ENCODE measurements at regions not wholly inside any gene's neighbourhood (a gene's known extent, or its start where the extent isn't known, plus 50 kb on each side); places are given as distances from the start of the nearest gene placed in this dataset.
"Not testable (repeated sequence)": the region's sequence is repeated elsewhere in the genome, so short reads cannot be mapped to it uniquely, and the experiment has no call there.

DNA sequence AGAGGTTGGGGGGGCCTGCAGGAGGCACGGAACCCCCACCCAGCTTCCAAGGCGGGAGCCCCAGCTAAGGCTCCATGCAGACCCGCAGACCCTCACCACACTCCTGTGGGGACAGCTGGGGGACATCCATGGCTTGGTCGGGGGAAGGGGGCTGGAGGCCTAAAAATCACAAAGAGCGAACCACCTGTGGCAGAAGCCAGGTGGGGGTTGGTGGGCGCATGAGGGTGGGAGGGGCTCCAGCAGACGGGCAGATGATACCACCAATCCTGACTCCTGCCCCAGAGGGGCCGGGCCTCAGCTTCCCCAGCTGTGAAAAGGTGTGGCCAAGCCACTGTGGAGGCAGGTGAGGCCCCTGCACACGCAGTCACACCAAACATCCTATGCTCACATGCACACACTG, 111.6 kb downstream of the FAM53A start:
- DNase-seq, result no peak

DNA sequence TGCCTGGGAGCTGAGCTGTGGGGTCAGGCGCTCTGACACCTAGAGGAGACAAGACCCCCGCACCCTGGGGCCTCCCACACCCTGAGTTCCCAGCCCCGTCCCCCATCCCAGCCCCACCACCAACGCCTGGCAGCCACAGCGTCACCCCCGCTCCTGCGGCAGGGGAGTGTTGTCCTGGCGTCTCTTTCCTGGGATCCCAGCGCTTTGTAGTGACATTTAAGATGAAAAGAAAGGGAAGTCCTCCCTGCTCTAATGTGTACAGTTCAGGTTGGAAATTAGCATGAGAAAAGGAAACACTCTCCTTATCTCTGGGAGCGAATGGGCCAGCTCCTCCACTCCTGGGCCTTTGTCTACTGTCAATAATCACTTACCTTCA, 112.1 kb downstream of the FAM53A start:
- no peak for DNase-seq

DNA sequence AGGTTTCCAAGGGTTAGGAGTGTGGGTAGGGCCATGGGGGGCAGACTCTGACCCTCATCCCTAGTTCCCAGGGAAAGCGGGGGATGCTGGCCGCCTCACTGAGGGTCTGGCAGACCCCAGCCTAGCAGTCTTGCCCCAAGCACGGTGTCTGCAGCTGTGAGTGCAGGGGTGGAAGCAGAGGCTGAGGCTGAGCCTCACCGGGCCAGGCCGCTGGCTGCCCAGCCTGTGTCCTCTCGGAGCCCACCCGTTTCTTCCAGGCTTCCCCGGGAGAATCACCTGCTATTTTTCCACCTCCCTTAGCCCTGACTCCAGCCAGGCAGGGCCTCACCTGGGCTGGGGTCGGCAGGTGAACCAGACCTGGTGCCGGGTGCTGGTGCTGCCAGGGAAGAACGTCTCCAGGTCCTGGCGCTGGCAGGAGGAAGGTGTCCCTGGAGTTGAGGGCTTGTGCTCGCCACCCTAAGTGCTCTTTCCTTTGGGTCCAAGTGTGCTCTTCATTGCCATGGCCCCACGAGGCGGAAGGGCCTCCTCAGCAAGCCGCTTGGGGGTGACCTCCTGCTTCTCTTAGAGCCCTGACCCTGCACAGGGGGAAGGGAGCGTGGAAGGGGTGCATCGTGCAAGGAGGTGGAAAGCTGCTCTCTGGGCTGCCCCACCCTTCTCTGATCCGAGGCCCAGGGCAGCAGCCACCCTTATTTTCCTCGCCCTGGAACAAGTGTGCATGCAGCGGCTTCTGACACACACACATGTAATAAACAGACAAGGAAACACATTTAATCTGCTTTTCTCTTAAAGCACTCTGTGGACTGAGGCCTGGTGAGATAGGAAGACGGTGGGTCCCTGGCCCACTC, 112.7 kb downstream of the FAM53A start:
- DNase-seq, result no peak

DNA sequence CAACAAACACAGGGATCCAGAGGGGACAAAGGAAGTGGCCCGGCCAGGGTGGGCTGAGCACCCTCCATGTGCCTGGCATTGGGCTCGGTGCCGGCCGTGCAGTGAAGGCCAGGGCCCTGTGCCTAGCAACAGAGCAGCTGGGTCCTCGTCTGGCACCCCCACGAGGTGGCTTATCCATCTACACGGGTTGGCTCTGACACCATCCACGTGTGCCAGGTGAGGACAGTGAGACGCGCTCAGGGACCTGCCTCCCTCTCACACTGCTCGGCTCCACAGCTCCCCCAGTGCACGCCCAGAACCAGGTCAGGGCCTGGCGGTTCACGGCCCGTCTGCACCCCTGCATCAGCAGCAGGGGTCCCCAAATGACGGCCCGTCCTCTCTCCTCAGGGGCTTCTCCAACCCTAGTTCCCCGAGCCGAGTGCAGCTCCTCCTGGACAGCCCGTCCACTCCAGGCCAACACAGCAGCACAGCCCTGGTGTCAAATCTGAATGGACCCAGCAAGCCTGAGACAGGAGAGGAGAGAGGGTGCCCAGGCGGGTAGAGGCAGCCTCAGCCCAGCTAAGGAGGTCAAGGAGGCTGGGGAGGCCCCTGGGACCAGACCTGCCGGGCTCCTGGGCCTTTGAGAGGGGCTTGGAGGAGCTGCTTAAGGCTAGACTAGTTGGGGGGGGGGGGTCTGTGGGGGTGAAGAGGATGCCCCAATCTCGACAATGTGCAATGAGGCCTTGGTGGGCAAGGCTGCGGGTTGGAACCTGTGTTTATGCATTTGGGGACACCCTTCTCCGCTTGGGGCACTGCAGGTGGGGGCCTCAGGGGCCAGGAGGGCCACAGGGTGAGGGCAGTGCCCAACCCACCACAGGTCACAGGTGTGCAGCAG, 113.6 kb downstream of the FAM53A start:
- no peak for DNase-seq

DNA sequence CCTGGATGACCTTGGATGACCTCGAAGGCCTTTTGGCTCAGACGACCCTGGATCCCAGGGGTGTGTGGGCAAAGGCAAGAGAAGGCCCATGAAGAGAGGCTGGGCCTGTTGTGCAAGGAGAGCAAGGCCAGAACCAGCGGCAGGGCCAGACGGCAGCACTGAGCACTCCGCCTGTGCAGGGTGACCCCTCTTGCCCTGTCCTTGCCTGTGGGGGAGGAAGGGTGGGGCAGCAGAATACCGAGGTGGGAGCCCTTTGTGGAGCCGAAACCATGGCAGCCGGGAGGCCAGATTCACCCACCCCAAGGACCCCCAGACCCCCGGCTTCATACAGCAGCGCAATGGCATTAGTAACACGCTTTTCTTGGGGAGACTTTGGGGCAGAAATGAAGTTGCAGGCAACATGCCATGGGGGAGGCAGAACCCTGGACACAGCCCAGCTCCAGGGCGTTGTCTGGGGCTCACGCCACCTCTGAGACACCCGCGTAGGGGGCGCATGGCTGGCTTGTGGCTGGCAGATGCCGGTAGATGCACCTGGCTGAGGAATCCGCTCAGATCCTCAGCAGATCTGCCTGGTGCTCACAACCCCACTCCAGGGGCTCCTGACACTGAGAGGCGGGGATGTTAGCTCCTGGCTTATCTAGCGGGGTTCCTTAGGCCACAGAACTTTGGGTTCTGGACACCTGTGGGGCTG, 114.5 kb downstream of the FAM53A start:
- DNase-seq, result no peak

DNA sequence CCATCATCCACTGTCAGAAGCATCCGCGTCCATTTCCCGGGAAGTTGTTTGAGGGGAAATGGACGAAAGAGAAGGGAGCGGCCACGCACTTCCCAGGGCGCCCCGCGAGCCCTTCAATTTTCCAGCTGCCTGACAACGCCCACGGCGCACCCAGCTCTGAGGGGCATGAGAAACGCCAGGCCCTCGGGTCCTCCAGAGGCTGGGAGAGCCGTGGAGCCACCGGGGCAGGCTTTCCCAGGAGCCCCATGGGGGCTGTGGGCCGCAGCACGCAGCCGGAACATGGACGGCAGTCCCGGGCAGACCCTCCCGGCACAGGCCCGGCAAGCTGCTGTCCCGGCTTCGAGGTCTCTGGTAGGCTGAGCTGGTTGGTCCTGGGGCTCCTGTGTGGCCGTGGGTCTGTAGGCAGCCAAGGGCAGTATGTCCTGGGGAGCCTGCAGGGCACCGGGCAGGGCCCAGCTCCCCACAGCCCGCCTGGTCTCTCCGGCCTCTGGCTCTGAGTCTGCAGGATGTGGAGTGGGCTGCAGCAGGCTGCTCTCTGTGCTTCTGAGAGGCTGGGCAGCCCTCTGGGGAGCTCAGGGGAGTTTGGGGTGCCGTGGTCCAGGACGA, 115.2 kb downstream of the FAM53A start:
- DNase-seq, result no peak

DNA sequence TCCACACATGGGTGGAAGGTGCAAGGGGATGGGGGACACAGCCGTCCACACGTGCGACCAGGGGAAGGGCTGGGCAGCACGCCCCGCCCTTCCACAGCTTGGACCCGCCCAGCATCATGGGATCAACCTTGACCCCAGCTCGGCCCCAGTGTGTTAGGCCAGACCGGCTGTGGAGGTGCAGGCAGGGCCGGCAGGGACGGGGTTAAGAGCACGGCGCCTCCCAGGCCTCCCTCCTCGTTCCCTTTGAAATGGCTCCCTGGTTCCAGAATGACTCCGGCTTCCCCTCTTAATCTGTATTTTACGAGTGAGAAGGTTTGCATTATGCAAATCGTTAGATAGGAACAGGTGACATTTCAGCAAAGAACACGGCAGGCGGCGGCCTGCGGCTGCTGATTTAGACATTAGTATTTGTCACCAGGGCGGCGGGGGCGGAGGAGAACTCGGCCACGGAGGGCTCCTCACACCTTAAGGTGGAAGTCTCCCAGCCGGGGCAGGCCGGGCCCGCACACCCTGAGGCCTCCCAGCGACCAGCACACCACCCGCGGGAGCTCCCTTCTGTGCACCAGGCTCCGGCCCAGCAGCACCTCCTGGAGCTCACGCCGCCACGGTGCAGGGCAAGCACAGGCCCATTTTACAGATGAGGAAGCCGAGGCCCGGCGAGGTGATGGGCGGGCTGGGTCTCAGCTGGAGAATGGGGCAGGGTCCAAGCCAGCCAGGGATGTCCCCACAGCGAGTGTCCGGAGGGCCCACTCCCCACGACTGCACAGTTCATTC, 116.1 kb downstream of the FAM53A start:
- DNase-seq, result no peak

DNA sequence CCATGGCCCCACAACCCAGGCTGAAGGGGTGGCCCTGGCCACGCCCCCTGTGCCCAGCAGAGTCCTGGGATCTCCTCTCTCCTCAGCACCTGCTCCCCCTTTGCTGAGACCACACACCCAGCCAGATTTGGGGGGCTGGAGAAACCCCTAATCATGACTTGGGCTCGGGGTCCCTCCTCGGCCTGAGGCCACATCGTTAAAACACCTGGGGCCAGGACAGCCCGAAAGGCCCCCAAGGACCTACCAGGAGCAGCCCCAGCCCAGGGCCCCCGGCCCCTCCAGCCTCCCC, 116.7 kb downstream of the FAM53A start:
- DNase-seq, result no peak

DNA sequence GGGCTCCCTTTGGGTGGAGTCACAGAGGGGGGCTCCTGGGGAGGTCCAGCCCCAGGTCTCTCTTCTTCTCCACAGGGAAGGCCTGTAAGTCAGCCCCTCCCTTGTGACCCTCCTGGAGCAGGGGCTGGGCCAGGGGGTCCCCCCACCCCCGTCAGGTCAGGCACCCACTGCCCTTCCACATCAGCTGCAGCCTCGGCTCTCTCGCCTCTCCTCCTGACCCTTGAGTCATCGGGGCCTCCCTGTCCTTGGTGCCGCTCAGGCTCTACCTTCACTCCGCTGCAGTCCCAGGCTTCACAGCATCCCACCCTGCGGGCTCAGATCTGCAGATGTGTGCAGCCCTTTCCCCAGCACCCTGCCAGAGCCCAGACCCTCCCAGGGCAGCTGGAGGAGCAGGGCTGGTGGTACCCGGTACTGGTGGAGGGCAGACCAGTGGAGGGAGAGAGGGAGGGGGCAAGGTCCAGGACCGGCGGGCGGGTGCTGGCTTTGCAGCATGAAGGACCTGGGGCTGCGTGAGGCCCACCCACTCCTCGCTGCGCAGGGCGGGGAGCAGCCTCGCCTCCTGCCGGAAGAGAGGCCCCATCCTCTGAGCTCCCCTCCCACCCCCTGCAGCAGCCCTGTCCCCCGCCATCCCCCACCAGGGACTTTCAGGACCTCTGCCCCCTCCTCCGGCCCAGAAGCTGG, 117.1 kb downstream of the FAM53A start:
- no peak for DNase-seq

DNA sequence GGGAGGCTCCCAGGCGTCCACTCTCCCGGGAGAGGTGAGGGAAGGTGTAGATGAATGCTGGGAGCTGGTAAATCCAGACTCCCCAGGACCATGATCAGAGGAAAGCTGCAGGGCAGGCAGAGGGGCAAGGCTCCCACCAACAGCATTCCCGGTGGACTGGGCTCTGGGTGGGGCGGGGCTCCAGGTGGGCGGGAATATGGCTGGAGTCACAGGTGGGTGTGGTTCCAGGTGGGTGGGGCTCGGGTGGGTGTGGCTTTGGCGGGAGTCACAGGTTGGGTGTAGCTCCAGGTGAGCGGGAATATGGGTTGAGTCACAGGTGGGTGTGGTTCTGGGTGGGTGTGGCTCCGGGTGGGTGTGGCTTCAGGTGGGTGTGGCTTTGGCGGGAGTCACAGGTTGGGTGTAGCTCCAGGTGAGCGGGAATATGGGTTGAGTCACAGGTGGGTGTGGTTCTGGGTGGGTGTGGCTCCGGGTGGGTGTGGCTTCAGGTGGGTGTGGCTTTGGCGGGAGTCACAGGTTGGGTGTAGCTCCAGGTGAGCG, 117.7 kb downstream of the FAM53A start:
- not testable (repeated sequence) for DNase-seq

DNA sequence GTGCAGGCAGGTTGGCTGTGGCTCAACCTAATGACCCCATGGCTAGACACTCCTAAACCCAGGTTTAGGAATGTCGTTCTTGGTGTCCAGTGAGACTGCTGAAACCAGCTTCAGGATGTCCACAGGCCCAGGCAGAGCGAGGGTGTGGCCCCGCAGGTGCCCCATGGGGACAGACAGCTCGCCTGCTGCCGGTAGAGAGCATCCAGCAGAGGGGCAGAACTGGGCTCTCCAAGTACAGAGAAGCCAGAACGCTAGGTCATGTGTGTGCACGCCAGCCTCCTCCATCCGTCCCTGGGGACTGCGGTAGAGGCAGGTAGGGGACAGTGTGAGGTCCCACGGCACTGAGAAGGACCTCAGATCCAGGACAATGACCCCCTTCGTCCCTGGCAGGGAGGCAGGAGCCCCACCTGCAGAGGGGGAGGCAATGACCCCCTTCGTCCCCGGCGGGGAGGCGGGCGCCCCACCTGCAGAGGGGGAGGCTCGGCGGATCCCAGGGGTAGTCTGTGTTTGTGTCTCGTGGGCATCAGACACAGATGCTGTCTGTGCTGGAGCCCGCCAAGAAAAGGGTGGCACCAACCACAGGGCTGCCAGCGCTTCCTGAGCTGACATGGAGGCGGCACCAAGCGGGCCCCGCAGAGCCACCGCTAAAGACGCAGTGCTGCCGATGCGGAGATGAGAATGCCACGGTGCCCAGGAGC, 118.4 kb downstream of the FAM53A start:
- DNase-seq, result no peak

DNA sequence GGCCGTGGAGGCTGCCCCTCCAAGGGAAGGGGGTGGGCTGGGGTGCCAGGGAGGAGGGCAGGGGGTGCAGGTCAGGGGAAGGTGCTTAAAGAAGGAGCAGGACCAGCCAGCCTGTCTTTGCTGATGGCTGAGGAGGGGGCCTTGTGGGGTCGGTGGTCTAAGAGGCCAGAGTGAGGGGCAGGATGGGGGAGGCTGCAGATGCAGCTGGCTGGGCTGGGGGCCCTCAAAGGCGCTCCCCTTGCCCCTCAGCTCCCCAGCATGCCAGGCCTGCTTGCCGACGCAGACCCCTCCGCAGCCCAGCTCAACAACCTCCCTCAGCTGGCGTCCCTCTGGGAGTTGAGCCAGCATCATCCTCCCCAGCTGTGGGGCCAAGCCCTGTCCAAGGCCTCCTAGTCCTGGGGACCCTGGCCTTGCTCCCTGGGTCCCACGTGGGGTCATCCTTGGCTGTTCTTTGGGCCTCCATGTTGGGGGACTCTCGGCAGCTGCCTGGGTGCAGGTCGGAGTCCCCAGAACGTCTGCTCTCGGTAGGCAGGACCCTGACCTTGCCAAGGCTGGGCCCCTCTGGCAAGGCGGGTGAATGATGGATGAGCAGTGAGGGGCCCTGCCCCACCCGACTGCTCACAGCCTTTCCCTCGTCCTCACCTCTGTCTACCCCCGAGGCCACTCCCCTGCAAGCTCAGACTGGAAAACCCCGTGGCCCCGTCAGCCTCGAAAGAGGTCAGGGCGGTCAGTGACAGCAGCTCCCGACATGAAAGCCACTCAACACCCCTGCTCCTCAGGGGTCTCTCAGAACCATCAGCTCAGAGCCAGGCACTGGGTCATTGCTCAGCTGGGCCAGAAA, 119.4 kb downstream of the FAM53A start:
- no peak for DNase-seq

DNA sequence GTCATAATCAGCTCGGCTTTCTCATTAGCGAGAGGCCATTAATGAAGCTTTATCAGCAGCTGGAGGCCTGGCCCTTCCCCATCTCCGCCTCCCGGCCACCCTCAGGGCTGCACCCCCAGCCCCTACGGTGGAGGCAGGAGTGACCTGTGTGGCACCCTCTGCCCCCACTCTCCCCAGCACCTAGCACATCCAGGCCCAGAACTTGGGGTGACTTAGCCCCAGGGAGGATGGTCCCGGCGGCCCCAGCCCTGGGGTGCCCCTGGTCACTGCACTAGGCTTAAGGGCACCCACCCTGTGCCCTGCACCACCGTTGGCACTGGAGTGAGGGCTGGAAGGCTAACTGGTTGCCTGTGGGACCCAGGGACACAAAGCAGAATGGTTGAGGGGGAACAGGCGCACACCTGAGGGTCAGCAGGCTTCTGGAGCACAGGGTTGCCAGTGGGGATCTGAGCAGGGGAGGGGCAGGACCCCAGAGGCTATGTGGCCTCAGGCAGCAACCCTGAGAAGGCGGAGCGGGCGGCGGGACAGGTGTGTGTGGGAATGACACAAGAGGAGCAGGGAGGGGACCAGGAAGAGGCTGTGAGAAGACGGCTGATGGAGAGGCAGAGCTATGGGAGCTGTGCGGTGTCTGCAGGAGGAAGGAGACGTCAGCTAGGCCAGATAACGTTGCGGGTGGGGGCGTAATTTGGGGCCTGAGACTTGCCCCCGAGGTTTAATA, 120.2 kb downstream of the FAM53A start:
- no peak for DNase-seq

DNA sequence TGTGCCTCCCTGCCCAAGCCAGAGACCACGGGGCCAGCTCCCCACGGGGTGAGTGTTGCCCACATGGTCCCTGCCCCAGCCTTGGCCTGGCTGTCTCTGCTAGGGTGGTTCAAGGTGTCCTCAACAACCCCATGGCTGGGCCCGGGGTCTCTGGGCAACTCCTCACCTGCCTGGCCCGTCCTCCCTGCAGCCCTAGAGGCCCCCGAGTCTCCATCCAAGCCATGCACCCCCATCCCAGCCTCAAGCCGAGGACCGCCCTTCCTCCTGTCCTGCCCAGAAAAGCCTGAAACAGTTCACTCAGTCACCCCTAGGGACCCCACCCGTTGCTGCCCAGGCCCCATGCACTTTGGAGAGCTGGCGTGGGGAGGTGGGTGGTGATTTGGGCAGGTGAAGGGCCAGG, 120.9 kb downstream of the FAM53A start:
- DNase-seq, result no peak

DNA sequence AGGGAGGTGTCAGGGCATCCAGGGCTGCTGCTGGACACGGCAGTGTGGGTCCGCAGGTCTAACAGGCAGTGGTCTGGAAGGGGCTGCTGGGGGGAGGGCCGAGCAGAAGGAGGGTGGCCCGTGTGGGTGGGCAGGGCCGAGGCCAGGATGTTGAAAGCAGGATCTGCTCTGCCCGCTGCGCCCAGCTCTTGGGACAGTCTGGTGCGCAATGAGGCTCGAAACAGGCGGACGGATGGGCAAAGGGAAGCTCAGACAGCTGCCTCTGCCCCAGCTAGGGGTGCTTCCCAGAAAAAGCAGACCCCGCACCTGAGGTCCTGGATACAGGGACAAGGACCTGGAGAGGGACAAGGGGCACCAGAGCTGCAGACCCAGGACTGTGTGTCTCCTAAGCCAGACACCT, 121.3 kb downstream of the FAM53A start:
- no peak for DNase-seq

DNA sequence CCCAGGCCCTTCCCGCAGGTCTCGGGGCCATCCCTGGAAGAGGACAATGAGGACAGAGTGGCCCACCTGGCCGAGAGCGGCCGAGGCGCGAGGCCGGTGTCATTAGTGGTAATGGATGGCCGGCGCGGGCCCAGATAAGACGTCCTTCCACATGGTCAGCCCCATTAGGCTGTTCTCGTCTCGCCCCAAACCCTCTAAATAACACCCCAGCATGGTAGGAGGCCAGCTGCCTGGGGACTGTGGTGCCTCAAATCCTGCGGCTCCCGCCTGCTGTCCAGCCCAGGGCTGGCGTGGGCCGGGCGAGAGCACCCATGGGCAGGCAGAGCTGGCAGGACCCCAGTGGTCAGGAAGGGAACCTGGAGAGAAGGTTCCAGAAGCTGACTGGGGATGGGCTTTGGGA, 121.7 kb downstream of the FAM53A start:
- no peak for DNase-seq

DNA sequence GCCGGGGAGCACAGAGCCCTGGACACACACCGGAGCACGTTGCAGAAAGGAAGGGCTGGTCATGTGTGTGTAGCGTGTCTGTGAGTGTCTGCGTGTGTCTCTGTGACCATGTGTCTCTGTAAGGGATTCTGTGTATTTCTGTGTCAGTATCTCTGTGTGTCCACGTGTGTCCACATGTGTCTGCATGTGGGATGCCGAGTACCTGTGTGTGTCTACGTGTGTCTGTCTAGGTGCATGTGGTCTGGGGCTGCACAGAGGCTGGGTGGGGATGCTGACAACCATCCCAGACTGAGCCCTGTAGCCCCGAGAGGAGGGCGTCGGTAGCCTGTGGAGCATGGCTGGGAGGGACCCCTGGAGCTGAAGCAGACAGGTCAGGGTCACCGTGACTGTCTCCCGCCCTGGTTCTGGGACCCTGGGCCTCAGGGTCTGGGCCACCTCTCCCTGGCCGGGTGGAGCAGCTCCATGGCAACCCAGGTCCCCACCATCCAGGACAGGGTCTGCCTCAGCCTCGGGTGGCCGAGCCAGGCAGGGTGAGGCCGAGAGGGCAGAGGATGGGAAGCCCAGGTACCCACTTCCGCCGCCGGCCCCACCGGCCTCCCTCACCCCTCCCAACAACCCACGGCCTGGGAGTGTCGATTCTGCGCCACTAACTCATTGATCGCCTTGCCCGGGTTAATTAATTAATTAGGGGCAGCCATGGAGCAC, 122.7 kb downstream of the FAM53A start:
- no peak for DNase-seq

DNA sequence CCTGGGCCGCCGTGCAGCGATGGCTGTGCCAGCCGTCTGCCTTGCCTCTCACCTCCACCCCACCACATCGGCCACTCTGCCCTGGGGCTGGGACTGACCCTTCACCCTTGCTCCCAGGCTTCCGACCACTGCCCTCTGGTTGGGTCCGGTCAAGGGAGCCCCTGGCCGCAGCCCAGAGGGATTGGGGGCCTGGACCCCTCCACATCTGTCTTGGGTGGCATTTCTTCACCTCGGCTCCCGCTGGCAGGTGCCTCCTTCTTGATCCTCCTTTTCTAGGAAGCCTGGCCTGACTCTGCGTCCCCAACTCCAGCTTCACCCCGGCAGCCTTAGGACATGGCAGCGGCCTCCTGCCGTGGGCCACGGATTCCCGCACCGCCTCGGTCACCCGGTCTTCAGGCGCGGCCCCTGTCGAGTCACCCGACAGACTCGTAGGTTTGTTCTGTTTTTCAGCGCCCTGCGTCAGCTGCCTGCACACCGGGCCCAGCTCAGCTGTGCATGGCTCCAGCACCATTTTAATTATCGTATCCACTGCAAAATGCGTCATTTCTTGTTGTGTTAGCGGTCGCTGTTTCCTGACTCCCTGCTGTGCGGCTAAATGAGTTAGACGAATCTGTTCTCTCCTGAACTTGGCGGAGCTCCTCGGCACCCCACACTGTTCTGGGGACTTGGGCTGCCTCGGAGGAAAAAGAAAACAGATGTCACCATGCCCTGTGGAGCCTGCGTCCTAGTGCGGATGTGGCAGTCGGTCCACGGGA, 124.0 kb downstream of the FAM53A start:
- DNase-seq, result no peak

Data from midbrain (tissue), 1 donor.